ENCODE measurements at regions not wholly inside any gene's neighbourhood (a gene's known extent, or its start where the extent isn't known, plus 50 kb on each side); places are given as distances from the start of the nearest gene placed in this dataset.

GRCh38 chr1:190578017-190578416, 100.4 kb upstream of the BRINP3 start:
- TF ChIP-seq CTCF (IDR thresholded peaks at IDR 0.05) = no peak
- TF ChIP-seq POLR2A (IDR thresholded peaks at IDR 0.05) = no peak
- TF ChIP-seq POLR2AphosphoS5 (IDR thresholded peaks at IDR 0.05) = no peak
- TF ChIP-seq EP300 (IDR thresholded peaks at IDR 0.05) = no peak

Data from suprapubic skin (tissue), 4 donors.